OCI-LY3 (cell line): ENCODE measurements at regions not wholly inside any gene's neighbourhood (a gene's known extent, or its start where the extent isn't known, plus 50 kb on each side); places are given as distances from the start of the nearest gene placed in this dataset.

ENCODE experiments used
- EZH2phosphoT487 ChIP-seq: fragments of 200-600 bp; shearing (Covaris generic); IDR thresholded peaks from 2 replicates; pipeline ENCODE4 v1.6.1; 2018; ENCODE audit warnings: antibody characterized with exemption, mixed run types, low read depth
- TF ChIP-seq, protein P1 (sequence below): fragments of 200-600, 300-600 bp; sonication (generic); IDR thresholded peaks from 2 replicates; pipeline ENCODE4 v1.5.1; 2014; ENCODE audit warnings: antibody characterized with exemption, low read length, low read depth

DNA sequence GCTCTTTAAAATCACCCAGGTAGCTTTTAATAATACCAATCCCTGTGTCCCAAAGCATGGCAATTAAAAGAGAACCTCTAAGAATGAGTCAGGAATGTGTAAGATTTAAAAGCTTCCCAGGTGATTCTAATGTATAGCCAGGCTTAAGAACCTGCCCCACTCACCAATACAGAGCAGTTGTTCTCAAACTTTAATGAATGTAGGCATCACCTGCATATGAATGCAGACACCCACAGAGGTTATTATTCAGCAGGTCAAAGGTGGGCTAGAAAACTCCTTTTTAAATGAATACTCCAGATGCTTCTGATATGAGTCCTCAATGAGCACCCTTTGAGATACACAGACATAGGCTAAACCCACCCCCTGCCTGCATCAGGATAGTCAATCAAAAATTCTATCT is 298.1 kb upstream of the KCNMB2 start:
- TF ChIP-seq, protein P1, sequence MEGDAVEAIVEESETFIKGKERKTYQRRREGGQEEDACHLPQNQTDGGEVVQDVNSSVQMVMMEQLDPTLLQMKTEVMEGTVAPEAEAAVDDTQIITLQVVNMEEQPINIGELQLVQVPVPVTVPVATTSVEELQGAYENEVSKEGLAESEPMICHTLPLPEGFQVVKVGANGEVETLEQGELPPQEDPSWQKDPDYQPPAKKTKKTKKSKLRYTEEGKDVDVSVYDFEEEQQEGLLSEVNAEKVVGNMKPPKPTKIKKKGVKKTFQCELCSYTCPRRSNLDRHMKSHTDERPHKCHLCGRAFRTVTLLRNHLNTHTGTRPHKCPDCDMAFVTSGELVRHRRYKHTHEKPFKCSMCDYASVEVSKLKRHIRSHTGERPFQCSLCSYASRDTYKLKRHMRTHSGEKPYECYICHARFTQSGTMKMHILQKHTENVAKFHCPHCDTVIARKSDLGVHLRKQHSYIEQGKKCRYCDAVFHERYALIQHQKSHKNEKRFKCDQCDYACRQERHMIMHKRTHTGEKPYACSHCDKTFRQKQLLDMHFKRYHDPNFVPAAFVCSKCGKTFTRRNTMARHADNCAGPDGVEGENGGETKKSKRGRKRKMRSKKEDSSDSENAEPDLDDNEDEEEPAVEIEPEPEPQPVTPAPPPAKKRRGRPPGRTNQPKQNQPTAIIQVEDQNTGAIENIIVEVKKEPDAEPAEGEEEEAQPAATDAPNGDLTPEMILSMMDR = no peak
- TF ChIP-seq EZH2phosphoT487 = no peak
